Non-pigmented ciliary epithelial cell (primary cell): ENCODE measurements at regions not wholly inside any gene's neighbourhood (a gene's known extent, or its start where the extent isn't known, plus 50 kb on each side); places are given as distances from the start of the nearest gene placed in this dataset.
"Not testable (repeated sequence)": the region's sequence is repeated elsewhere in the genome, so short reads cannot be mapped to it uniquely, and the experiment has no call there.

ENCODE experiments used
- DNase-seq: peaks from one replicate; pipeline ENCODE4 v3.0.0-alpha.2; 2010; ENCODE audit warnings: low read depth

DNA sequence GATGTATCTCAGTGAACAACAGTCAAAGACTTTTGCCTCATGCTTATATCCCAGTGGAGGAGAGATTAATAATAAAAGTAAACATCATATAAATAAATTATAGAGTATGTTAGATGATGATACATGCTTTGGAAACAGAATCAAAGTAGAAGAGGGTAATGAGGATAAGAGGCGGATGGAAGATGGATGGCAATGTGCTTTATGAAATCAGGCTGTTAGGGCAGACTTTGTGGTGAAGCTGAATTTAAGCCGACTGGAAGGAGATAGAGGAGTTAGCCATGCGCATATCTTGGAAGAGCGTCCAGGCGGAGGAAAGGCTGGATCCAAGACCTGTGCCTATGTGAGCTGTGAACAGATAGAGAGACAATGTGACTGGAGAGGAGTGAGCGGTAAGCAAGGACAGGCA, 74.9 kb upstream of the GUCY1A1 start:
- no peak for DNase-seq

DNA sequence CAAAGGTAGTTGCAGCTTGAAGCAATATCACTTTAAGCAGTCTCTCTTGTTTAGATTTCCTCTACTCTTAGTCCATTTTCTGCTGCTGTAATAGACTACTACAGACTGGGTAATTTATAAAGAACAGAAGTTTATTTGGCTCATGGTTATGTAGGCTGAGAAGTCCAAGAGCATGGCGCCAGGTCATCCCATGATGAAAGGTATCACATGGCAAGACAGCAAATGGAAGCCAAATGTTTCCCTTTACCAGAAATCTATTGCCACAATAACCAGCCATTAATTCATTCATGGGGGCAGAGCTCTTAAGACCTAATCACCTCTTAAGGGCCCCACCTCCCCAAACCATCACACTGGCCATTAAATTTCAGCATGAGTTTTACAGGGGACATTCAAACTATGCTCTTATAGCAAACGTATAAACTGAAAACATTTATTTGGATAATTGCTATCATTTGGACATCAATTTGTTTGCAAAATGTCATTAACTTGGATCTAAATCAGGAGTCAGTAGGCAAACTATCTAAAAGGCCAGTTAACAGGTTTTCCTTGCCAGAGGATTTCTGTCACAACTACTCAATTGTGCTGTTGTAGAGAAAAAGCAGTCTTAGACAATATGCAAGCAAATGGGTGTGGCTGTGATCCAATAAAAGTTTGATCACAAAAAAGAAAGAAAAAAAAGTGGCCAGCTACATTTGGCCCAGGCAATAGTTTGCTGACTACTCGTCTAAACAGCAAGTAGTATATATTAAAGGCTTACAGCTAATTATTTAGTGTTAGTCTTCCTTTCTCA, 75.7 kb upstream of the GUCY1A1 start:
- DNase-seq = no peak

DNA sequence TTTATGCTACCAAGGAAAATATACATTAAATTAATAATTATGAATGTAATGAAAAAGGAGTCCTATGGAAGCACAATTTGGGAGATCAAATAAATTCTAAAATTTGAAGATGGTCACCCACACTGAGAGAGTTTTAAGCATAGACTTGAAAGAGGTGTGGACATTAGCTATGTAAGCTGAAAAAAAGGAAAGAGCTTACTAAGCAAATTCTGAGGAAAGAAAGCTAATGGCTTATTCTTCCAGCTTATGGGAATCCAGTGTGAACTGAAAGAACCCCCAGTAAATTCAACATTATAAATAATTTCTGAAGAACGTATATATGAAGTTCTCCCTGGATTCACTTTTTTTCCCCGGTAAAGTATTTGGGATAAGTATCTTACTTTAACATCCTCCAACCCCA, 78.2 kb upstream of the GUCY1A1 start:
- DNase-seq = no peak

DNA sequence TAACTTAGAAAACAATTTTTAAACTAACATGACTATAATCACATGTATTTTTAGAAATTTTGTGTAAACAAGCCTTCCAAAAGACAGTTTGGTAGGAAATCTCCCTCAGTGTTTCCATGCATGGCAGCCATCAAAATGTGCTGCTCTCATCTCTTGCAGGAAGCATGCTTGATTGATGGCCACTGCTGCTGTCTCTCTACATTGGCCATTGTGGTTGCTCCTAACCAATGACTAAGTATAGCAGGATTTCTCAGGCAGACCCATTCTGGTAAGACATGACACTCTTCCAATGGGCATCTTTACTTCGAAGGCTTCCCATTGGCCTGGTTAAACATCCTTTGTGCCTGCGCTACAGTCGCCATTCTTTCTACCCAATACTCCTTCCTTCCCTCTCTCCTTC, 78.9 kb upstream of the GUCY1A1 start:
- DNase-seq = no peak

DNA sequence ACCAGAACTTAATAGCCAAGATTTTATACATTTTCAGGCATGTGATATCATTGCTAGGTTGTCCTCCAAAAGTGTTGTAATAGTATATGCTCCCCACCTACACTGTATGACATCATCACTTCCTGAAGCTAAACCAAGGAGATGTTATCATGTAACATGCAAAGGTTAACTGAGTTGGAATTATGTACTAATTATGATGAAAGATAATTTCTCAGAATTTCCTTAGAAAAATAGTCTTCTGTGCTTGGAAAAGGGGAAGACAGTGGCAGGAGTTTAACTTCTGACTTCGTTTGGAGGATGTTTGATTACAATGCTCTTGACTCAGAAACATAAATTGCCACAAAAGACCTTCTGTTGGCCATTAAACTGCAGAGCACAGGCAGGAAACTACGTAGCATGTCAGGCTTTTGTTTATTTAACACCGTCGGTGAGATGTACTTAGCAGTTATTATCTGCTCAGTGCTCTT, 83.6 kb upstream of the GUCY1A1 start:
- peak; percentile 89 for DNase-seq

DNA sequence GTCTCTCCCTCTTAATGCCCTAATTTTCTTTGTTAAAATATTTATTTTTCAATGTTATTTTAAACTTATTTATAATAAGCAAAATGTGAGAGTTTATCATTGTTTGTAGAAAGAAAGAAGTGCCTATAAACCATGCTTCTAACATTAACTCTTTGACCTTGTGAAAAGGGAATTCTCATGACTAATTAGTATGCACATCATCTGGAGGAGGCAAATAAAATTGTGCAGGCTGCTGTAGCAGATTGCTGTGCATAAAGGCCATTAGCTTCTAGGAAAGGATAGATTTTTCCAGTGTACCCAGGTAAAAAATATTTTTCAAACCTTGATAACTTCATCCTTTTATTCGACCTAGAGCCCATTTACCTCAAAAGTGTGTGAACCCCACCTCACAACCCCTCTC, 84.6 kb upstream of the GUCY1A1 start:
- no peak for DNase-seq

DNA sequence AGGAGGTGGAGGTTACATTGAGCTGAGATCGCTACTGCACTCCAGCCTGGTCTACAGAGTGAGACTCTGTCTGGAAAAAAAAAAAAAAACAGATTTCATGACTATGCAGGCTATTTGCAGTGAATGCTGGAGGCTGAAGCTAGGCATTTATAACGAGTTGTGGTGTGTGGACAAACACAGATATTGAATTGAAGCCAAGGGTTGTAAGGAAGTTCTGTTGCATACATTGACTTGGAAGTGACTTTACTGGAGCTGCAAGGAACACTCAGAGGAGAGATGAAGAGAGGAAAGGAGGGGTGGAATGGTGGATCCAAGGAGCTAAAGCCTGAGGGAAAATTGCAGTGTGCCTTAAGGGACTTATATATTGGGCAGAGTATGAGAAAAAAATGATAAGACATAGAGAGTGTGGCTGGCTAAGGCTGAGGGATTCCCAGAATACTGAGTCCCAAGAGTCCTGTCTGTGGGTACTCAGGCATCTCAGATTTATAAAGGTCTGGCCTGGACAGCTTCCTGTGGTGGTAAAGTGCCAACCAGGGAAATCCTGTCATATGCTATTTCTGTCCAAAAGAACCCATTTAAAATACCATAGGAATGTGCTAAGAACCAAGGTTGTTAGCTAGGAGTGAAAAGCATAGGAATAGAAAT, 87.8 kb upstream of the GUCY1A1 start:
- DNase-seq = no peak

DNA sequence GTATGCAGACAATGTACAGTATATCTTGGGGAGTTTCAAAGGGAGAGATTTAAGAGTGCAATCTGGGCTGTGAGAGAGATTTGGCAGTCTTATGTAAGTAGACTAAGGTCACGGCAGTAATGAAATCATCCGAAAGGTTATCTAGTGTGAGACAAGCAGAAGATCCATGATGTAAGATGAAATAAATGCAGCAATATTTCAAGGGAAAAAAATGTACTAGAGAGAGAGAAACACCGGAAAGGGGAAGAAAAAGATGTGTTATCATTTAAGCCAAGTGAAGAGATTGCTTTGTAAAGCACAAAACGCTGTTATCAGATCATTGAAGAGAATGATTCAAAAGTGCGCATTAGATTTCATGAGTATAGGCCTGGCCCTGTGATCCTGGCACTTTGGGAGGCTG, 88.4 kb upstream of the GUCY1A1 start:
- DNase-seq = no peak

DNA sequence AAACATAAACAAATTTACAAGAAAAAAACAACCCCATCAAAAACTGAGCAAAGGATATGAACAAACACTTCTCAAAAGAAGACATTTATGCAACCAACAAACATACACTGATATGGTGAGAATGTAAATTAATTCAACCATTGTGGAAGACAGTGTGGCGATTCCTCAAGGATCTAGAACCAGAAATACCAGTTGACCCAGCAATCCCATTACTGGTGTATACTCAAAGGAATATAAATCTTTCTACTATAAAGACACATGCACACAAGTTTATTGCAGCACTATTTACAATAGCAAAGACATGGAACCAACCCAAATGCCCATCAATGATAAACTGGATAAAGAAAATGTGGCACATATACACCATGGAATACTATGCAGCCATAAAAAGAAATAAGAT, 92.3 kb upstream of the GUCY1A1 start:
- DNase-seq = not testable (repeated sequence)

DNA sequence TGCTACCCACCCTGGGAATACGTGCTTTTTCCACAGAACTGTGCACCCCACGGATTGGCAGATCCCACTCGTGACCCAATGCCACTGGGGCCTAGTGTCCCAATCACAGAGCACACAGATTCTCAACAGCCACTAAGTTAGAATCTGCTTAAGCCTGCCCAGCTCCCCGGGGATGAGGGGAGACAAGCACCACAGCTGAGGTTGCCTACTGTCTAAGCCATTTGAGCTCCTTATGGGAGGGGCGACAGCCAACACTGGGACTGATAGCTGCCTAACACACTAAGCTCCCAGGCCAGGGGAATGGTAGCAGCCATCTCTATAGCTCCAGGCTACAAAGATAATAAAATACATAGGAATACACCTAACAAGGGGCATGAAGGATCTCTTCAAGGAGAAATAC, 93.5 kb upstream of the GUCY1A1 start:
- DNase-seq = no peak

DNA sequence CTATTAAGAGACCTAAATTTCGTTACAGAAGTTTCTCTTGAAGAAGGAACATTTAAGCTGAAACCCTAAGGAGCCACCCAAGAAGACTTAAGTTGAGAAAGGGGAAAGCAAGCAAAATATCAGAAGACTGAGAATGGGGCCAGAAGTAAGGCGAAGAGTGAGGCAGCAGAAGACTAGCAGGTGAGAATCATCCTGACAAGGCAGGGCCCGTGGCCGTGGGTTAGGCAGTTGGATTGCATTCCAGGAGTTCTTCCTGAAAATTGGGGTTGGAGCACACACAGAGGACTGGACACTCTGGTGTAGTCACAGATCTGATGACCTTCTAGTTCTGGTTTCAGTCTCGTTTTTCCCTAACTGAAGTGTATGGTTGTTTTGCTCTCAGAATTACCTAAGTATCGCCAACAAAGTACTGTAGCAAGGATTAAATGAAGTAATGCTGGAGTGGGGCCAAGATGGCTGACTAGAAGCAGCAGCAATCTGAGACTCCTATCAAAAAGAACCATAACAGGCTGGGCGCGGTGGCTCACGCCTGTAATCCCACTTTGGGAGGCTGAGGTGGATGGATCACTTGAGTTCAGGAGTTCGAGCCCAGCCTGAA, 94.4 kb upstream of the GUCY1A1 start:
- no peak for DNase-seq

DNA sequence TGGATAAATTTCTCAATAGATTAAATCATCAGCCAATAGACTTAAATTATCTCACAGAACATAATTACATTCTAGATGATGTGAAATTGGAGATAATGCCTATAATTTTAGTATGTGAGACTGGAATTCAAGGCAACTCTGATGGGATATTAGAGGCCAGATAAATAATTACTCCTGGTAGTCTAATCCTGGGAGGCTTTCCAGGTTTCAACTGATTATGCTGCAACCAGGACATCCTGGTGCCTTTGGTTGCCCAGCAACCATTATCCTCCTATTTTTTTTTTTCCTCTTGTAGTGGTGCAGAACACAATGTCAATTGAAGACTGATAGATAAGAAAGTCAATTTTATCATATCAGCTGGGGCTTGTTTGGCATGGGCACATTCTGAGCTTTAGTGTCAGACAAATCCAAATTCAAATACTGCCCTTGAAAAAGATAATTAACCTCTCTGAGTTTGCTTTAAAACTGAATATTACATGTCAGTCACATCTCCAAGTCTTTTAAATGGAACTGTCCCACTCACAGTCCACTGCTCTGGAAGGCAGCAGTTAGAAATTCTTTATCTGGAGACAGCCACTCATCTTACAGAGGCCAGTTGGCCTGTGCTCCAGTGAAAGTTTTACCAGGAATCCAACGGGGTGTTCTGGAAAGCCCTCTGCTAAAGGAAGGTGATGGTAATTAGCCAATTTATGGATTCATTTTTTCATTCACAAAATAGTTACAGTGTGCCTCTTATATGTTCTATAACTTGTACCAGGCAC, 95.3 kb upstream of the GUCY1A1 start:
- DNase-seq = no peak

DNA sequence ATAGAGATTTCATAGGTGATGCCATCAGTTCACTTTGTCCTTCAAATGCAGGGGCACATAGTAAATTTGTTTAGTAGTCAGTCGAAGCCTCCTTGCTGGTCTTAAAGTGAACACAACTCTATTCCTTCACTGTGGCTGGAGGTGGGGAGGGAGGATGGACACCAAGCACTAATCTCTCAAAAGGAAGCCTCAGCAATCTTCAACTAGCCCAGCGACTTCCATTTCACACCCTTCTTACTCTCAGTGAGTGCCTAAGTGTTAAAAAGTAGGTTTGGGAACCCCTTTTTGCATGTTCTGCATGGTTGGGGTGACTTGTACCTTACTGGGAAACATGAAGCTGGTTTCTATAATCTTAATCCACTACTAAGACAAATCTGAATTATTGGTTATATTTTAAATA, 96.0 kb upstream of the GUCY1A1 start:
- no peak for DNase-seq

DNA sequence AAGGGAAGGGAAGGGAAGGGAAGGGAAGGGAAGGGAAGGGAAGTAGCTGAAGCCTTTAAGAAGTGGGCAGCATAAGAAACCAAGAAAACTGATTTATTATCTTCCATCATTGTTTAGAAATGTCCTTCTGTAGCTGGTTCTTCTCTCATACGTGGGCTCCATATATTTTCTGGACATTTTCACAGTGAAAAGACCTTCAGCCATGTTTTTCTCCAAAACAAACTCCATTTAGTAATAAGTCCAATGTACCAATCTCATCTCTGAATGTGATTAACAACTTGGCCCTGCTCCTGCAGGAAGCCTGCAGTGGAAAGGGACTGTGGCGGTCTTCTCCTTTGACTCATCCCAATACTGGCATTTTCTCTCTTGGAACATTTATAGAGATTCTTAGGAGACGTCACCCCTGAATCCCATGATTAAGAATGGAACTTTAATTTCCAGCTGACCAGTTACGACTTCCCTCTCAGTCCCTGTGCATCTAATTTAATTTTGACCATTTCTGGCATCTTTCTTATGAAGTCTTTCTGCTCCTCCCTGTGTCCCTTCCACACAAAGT, 96.6 kb upstream of the GUCY1A1 start:
- no peak for DNase-seq

DNA sequence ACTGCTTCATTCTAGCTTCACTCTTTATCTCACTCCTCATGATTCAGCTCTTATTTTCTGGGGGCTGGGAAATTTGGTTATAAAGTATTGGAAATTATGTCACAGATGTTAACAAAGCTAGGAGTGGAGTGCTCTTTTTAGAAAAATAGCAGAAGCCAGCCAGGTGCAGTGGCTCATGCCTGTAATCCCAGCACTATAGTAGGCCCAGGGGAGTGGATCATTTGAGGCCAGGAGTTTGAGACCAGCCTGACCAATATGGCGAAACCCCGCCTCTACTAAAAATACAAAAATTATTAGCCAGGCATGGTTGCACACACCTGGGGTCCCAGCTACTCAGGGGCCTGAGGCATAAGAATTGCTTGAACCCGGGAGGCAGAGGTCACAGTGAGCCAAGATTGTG, 97.2 kb upstream of the GUCY1A1 start:
- DNase-seq = no peak

DNA sequence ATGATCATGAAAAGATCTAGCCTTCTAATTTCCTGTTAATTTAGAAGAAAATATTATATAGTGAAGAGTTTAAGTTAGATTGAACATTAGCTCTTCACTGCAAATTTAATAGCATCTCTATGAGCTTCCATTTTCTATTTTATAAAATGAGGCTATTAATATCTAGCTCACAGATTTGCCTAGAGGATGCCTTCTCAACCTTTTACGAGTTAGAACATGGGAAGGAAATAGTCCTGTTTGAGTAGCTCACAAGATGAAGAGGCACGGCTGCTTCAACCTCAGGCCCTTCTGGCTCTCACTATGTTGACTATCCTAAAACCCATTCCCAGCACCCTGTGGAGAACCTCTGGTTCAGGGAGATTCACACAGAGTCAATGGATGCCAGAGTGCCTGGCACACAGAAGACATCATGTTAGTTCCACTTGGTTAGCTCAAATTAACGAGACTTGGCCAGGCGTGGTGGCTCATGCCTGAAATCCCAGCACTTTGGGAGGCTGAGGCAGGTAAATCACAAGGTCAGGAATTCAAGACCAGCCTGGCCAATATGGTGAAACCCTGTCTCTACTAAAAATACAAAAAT, 97.9 kb upstream of the GUCY1A1 start:
- DNase-seq = no peak

DNA sequence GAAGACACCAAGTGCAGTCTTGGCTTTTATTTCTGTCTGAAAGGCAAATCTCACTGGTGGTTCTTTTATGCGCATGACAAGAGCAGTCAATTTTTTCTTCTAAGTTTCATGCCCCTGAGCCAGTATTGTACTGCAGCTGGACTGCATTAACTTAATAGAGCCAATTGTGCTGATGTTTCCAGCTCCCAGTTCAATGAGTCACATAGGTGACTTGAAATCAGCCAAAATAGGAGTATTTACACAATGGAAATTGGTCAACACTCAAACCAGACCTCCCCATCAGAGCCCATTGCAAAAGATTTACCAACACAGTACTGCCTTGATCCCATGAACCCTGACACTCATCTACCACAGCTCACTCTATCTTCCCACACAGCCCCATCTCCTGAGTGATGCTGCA, 100.3 kb upstream of the GUCY1A1 start:
- DNase-seq = no peak

DNA sequence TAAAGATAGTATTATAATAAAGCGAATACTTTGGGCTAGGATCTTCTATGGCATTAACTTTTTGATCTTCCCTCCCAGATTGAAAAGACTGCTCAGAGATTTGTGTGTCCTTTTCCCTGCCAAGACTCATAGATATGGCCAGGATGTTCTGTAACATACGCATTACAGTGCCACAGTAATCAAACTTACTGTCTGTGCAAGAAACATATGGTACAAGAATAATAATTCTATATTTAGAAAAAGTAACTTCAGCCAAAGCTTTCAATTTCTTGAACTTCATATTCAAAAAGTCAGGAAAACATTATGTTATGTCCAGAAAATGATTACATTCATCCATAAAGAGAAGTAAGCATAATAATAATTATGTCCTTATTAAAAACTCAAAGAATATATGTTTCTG, 100.9 kb upstream of the GUCY1A1 start:
- no peak for DNase-seq

DNA sequence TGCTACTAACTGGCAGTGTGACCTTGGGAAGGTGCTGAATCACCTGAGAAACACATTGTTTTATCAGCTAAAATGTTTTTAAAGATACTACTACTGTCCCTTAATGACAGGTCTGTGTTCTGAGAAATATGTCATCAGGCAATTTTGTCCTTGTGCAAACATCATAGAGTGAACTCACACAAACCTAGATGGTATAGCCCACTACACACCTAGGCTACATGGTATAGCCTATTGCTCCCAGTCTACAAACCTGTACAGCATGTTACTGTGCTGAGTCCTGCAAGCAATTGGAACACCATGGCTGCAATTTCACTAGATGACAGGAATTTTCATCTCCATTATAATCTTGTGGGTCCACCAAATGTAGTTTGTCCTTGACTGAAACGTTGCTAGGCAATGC, 101.3 kb upstream of the GUCY1A1 start:
- DNase-seq = no peak

DNA sequence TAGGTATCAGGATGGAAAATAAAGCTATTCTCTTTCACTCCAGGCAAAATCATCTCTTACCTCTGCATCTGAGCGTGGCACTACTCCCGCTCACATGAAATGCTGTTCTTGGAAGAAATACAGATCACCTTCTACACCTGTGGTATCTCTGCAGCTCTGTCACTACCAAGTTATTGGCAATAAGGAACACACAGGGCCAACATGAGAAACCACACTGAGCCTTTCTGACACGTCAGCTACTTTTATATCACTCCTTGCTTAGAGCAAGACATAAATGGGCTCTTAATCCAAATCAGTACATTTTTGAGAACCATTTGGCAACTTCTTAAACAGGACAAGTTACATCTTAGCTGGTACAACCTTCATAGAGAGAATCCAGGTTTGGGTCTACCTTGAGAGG, 101.8 kb upstream of the GUCY1A1 start:
- no peak for DNase-seq

DNA sequence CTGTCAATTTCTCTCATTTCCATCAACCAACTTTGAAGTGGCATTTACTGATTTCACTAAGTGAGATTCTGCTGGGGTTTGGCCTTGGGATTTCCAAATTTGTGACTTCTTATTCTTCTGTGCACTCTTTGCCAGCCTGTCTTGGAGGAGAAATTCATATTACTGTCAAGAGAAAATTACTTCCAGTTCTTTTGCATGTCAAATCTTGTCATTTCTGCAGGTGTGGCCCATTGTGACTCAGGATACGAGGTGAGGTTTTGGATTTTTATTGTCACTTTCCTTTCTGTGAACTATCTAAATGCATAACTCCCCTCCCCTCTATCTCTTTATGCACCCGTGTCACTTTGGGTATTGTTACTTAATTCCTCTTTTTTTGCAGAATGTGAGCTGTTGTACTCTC, 102.6 kb upstream of the GUCY1A1 start:
- no peak for DNase-seq

DNA sequence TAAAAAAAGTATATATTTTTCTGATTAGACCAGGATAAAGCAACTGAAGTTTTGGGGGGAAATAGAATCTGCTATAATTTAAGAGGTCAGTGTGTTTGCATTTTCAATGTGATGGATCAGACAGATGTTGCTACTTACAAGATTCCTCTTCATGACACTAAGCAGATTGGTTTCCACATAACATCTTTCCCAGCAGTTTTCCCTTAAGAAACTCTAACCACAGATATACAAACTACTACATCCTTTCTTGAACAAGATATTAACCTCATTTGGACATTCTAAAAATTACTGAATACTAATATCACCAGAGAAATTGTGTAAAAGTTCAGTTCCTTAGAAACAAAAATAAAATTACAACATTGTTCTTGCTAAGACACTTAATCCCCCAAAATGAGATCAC, 106.7 kb upstream of the GUCY1A1 start:
- DNase-seq = no peak
